ENCODE measurements at regions not wholly inside any gene's neighbourhood (a gene's known extent, or its start where the extent isn't known, plus 50 kb on each side); places are given as distances from the start of the nearest gene placed in this dataset.

DNA sequence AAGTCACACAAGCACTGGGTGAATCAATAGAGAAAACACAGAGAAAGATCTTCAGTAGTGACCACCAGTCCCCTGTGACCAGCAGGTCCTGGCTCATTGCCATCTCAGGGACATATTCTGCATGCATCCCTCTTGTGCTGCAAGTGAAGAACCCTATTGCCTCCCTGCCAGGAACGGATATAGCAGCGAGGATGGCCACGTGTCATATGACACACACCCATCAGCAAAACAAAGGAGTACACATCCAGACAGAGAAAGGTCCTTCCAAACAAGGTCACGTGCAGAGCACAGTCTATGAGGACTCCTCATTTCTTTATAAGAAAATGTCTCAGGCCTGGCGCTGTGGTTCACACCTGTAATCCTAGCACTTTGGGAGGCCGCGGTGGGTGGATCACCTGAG is 638.4 kb downstream of the FLRT2 start:
- RAD21 ChIA-PET (ENCODE audit: unreplicated experiment): no interaction called here
- ATAC-seq: no peak
- no peaks in the 10 kb centered on the region for H4K20me1 ChIP-seq (ENCODE audit: control insufficient read depth, insufficient read depth)
- intact Hi-C loops (cut with micrococcal nuclease; ENCODE audit: unreplicated experiment): no loop called here
- no peak overlapping the region for H3K9ac ChIP-seq (ENCODE audit: control insufficient read depth, insufficient read depth, low read length)
- WGBS (ENCODE audit: insufficient coverage, insufficient replicate concordance, low lambda C conversion rate, missing lambda C conversion rate): 49% methylated on average over 7 of the region's 7 CpGs
- CTCF ChIA-PET: no interaction called here
- SMC1A ChIA-PET (ENCODE audit: uncharacterized antibody, unreplicated experiment): no interaction called here
- no peak overlapping the region for H3K4me3 ChIP-seq
- no peak overlapping the region for H3K4me2 ChIP-seq (ENCODE audit: control insufficient read depth, insufficient read depth)
- H3K36me3 ChIP-seq (ENCODE audit: control insufficient read depth in 2 of 2, insufficient read depth in 2 of 2, low read length in 1 of 2): no peaks in the 10 kb centered on the region
- no peak for DNase-seq (ENCODE audit: low read depth, low spot score)
- H3K79me2 ChIP-seq (ENCODE audit: control insufficient read depth, insufficient read depth, low read length): no peaks in the 10 kb centered on the region
- no peaks in the 10 kb centered on the region for H3K9me3 ChIP-seq (replicated peaks; ENCODE audit: control insufficient read depth, insufficient read depth, low read length)
- H3K27me3 ChIP-seq (replicated peaks in 1 of 2; ENCODE audit: control insufficient read depth in 2 of 2, insufficient read depth in 2 of 2, low read length in 1 of 2): no peaks in the 10 kb centered on the region
- H3K4me1 ChIP-seq (ENCODE audit: control insufficient read depth, insufficient read depth, low read length): no peaks in the 10 kb centered on the region
- H2AFZ ChIP-seq (ENCODE audit: control insufficient read depth, low read depth, low read length): no peak overlapping the region
- H3K27ac ChIP-seq (ENCODE audit: control insufficient read depth, insufficient read depth): no peak overlapping the region
- in situ Hi-C loops (cut with MboI): no loop called here
- POLR2A ChIA-PET: no interaction called here
- BruUV-seq (replicated peaks): no TSS peak
- FAIRE-seq: no peak
- no peak for TF ChIP-seq LARP7 (IDR thresholded peaks at IDR 0.05)
- TF ChIP-seq NR2F1 (conservative IDR thresholded peaks at IDR 0.05): no peak
- no peak for TF ChIP-seq MEF2A (IDR thresholded peaks at IDR 0.05; ENCODE audit: insufficient read depth, low read depth, low read length)
- no peak for TF ChIP-seq SMARCA5 (IDR thresholded peaks at IDR 0.05)
- TF ChIP-seq STAT1 (conservative IDR thresholded peaks at IDR 0.05): no peak
- no peak for TF ChIP-seq STAT3 (IDR thresholded peaks at IDR 0.05; ENCODE audit: low read depth, low read length)
- no peak for TF ChIP-seq MTA2 (IDR thresholded peaks at IDR 0.05; ENCODE audit: low read depth)

DNA sequence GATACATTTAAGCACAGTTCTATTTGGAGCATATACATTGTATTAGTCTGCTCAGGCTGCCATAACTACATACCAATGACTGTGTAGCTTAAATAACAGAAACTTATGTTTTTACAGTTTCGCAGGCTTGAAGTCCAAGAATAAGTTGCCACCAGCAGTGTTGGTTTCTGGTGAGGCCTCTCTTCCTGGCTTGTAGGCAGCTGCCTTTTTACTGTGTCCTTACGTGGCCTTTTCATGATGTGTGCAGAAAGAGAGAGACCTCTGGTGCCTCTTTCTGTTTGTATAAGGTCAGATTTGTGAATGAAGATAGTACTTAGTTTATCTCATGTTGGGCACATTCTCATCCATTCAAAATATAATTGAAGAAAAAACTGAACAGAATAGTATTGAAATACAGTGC is 636.6 kb downstream of the FLRT2 start:
- Histone ChIP-seq H3K27ac (ENCODE audit: control insufficient read depth, insufficient read depth) (no peak overlapping the region), H4K20me1 (ENCODE audit: control insufficient read depth, insufficient read depth) (no peaks in the 10 kb centered on the region), H3K27me3 (replicated peaks in 1 of 2; ENCODE audit: control insufficient read depth in 2 of 2, insufficient read depth in 2 of 2, low read length in 1 of 2) (no peaks in the 10 kb centered on the region), H3K4me3 (no peak overlapping the region), H3K79me2 (ENCODE audit: control insufficient read depth, insufficient read depth, low read length) (no peaks in the 10 kb centered on the region), H3K9me3 (replicated peaks; ENCODE audit: control insufficient read depth, insufficient read depth, low read length) (no peaks in the 10 kb centered on the region), H2AFZ (ENCODE audit: control insufficient read depth, low read depth, low read length) (no peak overlapping the region), H3K9ac (ENCODE audit: control insufficient read depth, insufficient read depth, low read length) (no peak overlapping the region), H3K36me3 (ENCODE audit: control insufficient read depth in 2 of 2, insufficient read depth in 2 of 2, low read length in 1 of 2) (no peaks in the 10 kb centered on the region), H3K4me1 (ENCODE audit: control insufficient read depth, insufficient read depth, low read length) (no peaks in the 10 kb centered on the region), H3K4me2 (ENCODE audit: control insufficient read depth, insufficient read depth) (no peak overlapping the region)
- in situ Hi-C loops (cut with MboI) (no loop called here), intact Hi-C loops (cut with micrococcal nuclease; ENCODE audit: unreplicated experiment) (no loop called here)
- no peak for FAIRE-seq
- DNase-seq (ENCODE audit: low read depth, low spot score): no peak
- TF ChIP-seq HDAC6 (IDR thresholded peaks at IDR 0.05; ENCODE audit: unreplicated experiment) (no peak), CBFB (IDR thresholded peaks at IDR 0.05; ENCODE audit: low read depth) (no peak), BRCA1 (IDR thresholded peaks at IDR 0.05; ENCODE audit: low read depth, low read length) (no peak), MXI1 (IDR thresholded peaks at IDR 0.05; ENCODE audit: low read depth, low read length) (no peak), ZNF274 (IDR thresholded peaks at IDR 0.05; ENCODE audit: insufficient read depth, insufficient read length) (no peak), CBX3 (IDR thresholded peaks at IDR 0.05; ENCODE audit: borderline replicate concordance, low read depth) (no peak)
- no peak for ATAC-seq
- CTCF ChIA-PET: no interaction called here
- no TSS peak for BruUV-seq (replicated peaks)
- 2% methylated on average over 2 of the region's 2 CpGs for WGBS (ENCODE audit: insufficient coverage, insufficient replicate concordance, low lambda C conversion rate, missing lambda C conversion rate)
- POLR2A ChIA-PET: no interaction called here
- RAD21 ChIA-PET (ENCODE audit: unreplicated experiment): no interaction called here
- SMC1A ChIA-PET (ENCODE audit: uncharacterized antibody, unreplicated experiment): no interaction called here
